HepG2 (cell line): ENCODE measurements at regions not wholly inside any gene's neighbourhood (a gene's known extent, or its start where the extent isn't known, plus 50 kb on each side); places are given as distances from the start of the nearest gene placed in this dataset.

Experiments
- ATAC-seq: fragments of 200-7000 bp; cut with Tn5 transposase; 3 replicates; pipeline ENCODE4 v1.9.1; 2020; ENCODE audit warnings: mild to moderate bottlenecking, moderate library complexity
- BruUV-seq: library from RNA; stranded (reverse); fragments of 400-500 nt; replicated peaks from 2 replicates; lab custom pipeline; 2021; lab: Mats Ljungman, UMichigan
- CTCF ChIA-PET: fragments of 300-600 bp; formaldehyde crosslinking; extraction: SDS; loops from one replicate; lab custom pipeline; 2021; ENCODE audit warnings: low total read pairs, inconsistent platforms, low intra/inter-chr PET ratio; lab: Yijun Ruan, JAX
- POLR2A ChIA-PET: fragments of 350-600 bp; sonication (Branson Sonifier 250); formaldehyde crosslinking; loops from one replicate; lab custom pipeline; 2020; ENCODE audit warnings: antibody characterized with exemption, inconsistent platforms; lab: Yijun Ruan, JAX
- DNase-seq: peaks from one replicate; pipeline ENCODE4 v3.0.0-alpha.2; 2015; ENCODE audit warnings: low spot score
- FAIRE-seq: peaks from 3 replicates; lab custom pipeline; 2011; peaks lifted over from hg19 to GRCh38; lab: Jason Lieb, UNC
- H2AFZ ChIP-seq: one replicate; pipeline ENCODE4 v1.6.1; 2011; ENCODE audit warnings: low read length, inconsistent platforms
- H3K27ac ChIP-seq: fragments of 300-600 bp; 3 replicates; pipeline ENCODE4 v1.8.0; 2011; ENCODE audit warnings: mixed run types, mild to moderate bottlenecking, mixed read lengths, low read length, inconsistent platforms; ENCODE audit not compliant: insufficient read depth; ENCODE audit errors: extremely low read length
- H3K27me3 ChIP-seq, 2 experiments: fragments of 200-600 bp in 1 of 2; 2 replicates in 1 of 2; 3 replicates in 1 of 2; pipeline versions ENCODE4 v1.6.0 to v1.8.0; 2011; ENCODE audit warnings: low read length in 2 of 2, mild to moderate bottlenecking in 2 of 2, moderate library complexity in 2 of 2, inconsistent platforms in 1 of 2; ENCODE audit not compliant: insufficient read depth in 2 of 2, control insufficient read depth in 1 of 2
- H3K36me3 ChIP-seq, 2 experiments: fragments of 200-600 bp in 1 of 2; replicated peaks in 1 of 2; 2 replicates in 1 of 2; 3 replicates in 1 of 2; pipeline versions ENCODE4 v1.5.1 to v1.8.0; 2011; ENCODE audit warnings: low read length in 2 of 2, inconsistent platforms in 1 of 2; ENCODE audit not compliant: insufficient read depth in 2 of 2, control insufficient read depth in 1 of 2
- H3K4me1 ChIP-seq: 2 replicates; pipeline ENCODE4 v1.5.1; 2012; ENCODE audit warnings: low read length, inconsistent platforms; ENCODE audit not compliant: insufficient read depth
- H3K4me2 ChIP-seq: 2 replicates; pipeline ENCODE4 v1.6.0; 2011; ENCODE audit warnings: low read depth, low read length, inconsistent platforms
- H3K4me3 ChIP-seq, 3 experiments: fragments of 200-600 bp in 1 of 3; sonication (generic), shearing (Covaris generic) in 1 of 3; replicated peaks in 1 of 3; 2 replicates each; pipeline ENCODE4 v1.5.1; 2011 to 2016; ENCODE audit warnings: low read length in 3 of 3, inconsistent platforms in 2 of 3, low read depth in 2 of 3, mild to moderate bottlenecking in 2 of 3, control low read depth in 1 of 3, mixed read lengths in 1 of 3; ENCODE audit not compliant: insufficient read depth in 1 of 3
- H3K79me2 ChIP-seq: one replicate; pipeline ENCODE4 v1.6.1; 2011; ENCODE audit warnings: low read length, inconsistent platforms; ENCODE audit not compliant: insufficient read depth
- H3K9ac ChIP-seq: 2 replicates; pipeline ENCODE4 v1.6.0; 2011; ENCODE audit warnings: mild to moderate bottlenecking, low read depth, low read length, inconsistent platforms; ENCODE audit not compliant: insufficient read depth
- H3K9me3 ChIP-seq: 2 replicates; pipeline ENCODE4 v1.5.1; 2012; ENCODE audit warnings: mild to moderate bottlenecking, low read length
- H4K20me1 ChIP-seq: 2 replicates; pipeline ENCODE4 v1.6.0; 2011; ENCODE audit warnings: inconsistent platforms, mild to moderate bottlenecking, low read length, moderate library complexity; ENCODE audit not compliant: insufficient read depth
- ATF7-NPFF ChIP-seq: sonication (generic); formaldehyde crosslinking; IDR thresholded peaks from 2 replicates; pipeline ENCODE4 v1.8.1; 2023; ENCODE audit warnings: mild to moderate bottlenecking, low read depth, missing genetic modification reagents, moderate library complexity
- DMAP1 ChIP-seq: IDR thresholded peaks from 2 replicates; pipeline ENCODE4 v1.6.1; 2016
- HOXA7 ChIP-seq: sonication (generic); formaldehyde crosslinking; IDR thresholded peaks from 2 replicates; pipeline ENCODE4 v1.8.1; 2022; ENCODE audit warnings: mild to moderate bottlenecking, missing genetic modification reagents, moderate library complexity
- TEAD2 ChIP-seq: sonication (generic); formaldehyde crosslinking; IDR thresholded peaks from 2 replicates; pipeline ENCODE4 v1.9.0; 2021; ENCODE audit warnings: missing genetic modification reagents
- TEAD3 ChIP-seq: optimal IDR thresholded peaks from 2 replicates; pipeline ENCODE3; 2016; ENCODE audit warnings: borderline replicate concordance
- ZBTB8A ChIP-seq: sonication (generic); formaldehyde crosslinking; IDR thresholded peaks from 2 replicates; pipeline ENCODE4 v1.4.0; 2020; ENCODE audit warnings: mild to moderate bottlenecking, low read depth, missing genetic modification reagents, borderline replicate concordance
- ZFP36 ChIP-seq: fragments of 150-350 bp; IDR thresholded peaks from 2 replicates; pipeline ENCODE4 v1.6.1; 2018; ENCODE audit warnings: borderline replicate concordance, low read length, low read depth; ENCODE audit not compliant: partially characterized antibody
- ZNF720 ChIP-seq: sonication (generic); formaldehyde crosslinking; IDR thresholded peaks from 2 replicates; pipeline ENCODE4 v1.4.0; 2020; ENCODE audit warnings: missing genetic modification reagents
- ZNF761 ChIP-seq: sonication (generic); formaldehyde crosslinking; conservative IDR thresholded peaks from 2 replicates; pipeline ENCODE4 v1.4.0; 2020; ENCODE audit warnings: mild to moderate bottlenecking, missing genetic modification reagents
- WGBS: methylation state at CpG from one replicate; pipeline ENCODE4 v1.1.6; 2017; ENCODE audit warnings: low lambda C conversion rate; 5-methylcytosine and 5-hydroxymethylcytosine counted together
- in situ Hi-C: cut with HindIII; loops from 2 replicates; pipeline ENCODE4 v1.10.0; 2017; ENCODE audit warnings: low pct_unique_long_range_greater_than_20kb; ENCODE audit not compliant: extremely low pct_ligation_motif_present
- intact Hi-C: fragments of 100-400 bp; cut with micrococcal nuclease; formaldehyde crosslinking; loops from one replicate; pipeline ENCODE4 v1.10.0; 2022; ENCODE audit not compliant: unreplicated experiment
- TF ChIP-seq, protein P1 (sequence below): sonication (generic); formaldehyde crosslinking; IDR thresholded peaks from 2 replicates; pipeline ENCODE4 v1.4.0; 2020; ENCODE audit warnings: missing genetic modification reagents
- TF ChIP-seq, protein P2 (sequence below): IDR thresholded peaks from 2 replicates; pipeline ENCODE4 v1.6.1; 2016
- TF ChIP-seq, protein P3 (sequence below): sonication (generic); formaldehyde crosslinking; IDR thresholded peaks from 2 replicates; pipeline ENCODE4 v1.5.0; 2020; ENCODE audit warnings: missing genetic modification reagents
- TF ChIP-seq, protein P4 (sequence below): sonication (generic); formaldehyde crosslinking; IDR thresholded peaks from 2 replicates; pipeline ENCODE4 v1.4.0; 2020; ENCODE audit warnings: low read depth, missing genetic modification reagents

DNA sequence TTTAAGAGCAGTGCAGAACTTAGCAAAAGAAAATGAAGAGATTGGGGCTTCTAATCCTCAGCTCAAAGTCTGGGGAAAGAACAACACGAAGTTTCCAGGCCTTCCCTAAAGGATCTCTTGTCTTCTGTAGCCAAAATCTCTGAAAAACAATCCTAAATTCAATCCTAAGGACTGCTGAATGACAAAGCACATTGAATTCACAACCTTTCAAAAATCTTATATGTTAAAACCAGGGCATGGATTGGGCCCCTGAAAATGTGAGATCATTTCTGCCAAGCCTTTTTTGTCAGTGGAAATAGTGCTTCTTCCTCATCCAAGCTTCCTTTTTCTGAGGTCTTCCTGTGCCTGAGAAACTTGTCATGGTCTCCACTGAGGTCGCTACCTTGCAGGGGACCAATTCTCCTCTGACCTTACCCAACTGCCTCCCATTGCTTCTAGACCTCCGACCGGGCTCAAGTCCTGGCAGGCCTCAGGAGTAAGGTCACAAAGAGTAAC, 126.2 kb upstream of the ARID1B start:
- ATAC-seq (no peak), FAIRE-seq (no peak), DNase-seq (no peak)
- no peaks in the 10 kb centered on the region for H4K20me1 ChIP-seq
- POLR2A ChIA-PET = no interaction called here
- no peak overlapping the region for H3K9ac ChIP-seq
- H3K4me2 ChIP-seq = no peak overlapping the region
- H3K27ac ChIP-seq = no peak overlapping the region
- H3K79me2 ChIP-seq = no peaks in the 10 kb centered on the region
- intact Hi-C loops (no loop called here), in situ Hi-C loops (loop anchor here (10.0 kb wide), 1 partner anchor 86 kb away; no protein-coding TSS in a partner anchor)
- H3K36me3 ChIP-seq = no peaks in the 10 kb centered on the region
- no peak overlapping the region for H2AFZ ChIP-seq
- 4% methylated on average over 4 of the region's 4 CpGs for WGBS
- H3K4me3 ChIP-seq = no peak overlapping the region
- H3K27me3 ChIP-seq = peaks cover 0 to 36% of the 10 kb centered on the region in 2 experiments; a peak in 4 of 5 replicates
- H3K9me3 ChIP-seq = no peaks in the 10 kb centered on the region
- no TSS peak for BruUV-seq
- CTCF ChIA-PET = no interaction called here
- no peaks in the 10 kb centered on the region for H3K4me1 ChIP-seq
- TF ChIP-seq ATF7-NPFF (CRISPR knock-in tag) (no peak), TEAD2 (no peak), HOXA7 (CRISPR knock-in tag) (no peak), DMAP1 (no peak), TEAD3 (no peak), ZBTB8A (no peak), ZFP36 (no peak), ZNF761 (no peak), ZNF720 (no peak)
- TF ChIP-seq, protein P1, sequence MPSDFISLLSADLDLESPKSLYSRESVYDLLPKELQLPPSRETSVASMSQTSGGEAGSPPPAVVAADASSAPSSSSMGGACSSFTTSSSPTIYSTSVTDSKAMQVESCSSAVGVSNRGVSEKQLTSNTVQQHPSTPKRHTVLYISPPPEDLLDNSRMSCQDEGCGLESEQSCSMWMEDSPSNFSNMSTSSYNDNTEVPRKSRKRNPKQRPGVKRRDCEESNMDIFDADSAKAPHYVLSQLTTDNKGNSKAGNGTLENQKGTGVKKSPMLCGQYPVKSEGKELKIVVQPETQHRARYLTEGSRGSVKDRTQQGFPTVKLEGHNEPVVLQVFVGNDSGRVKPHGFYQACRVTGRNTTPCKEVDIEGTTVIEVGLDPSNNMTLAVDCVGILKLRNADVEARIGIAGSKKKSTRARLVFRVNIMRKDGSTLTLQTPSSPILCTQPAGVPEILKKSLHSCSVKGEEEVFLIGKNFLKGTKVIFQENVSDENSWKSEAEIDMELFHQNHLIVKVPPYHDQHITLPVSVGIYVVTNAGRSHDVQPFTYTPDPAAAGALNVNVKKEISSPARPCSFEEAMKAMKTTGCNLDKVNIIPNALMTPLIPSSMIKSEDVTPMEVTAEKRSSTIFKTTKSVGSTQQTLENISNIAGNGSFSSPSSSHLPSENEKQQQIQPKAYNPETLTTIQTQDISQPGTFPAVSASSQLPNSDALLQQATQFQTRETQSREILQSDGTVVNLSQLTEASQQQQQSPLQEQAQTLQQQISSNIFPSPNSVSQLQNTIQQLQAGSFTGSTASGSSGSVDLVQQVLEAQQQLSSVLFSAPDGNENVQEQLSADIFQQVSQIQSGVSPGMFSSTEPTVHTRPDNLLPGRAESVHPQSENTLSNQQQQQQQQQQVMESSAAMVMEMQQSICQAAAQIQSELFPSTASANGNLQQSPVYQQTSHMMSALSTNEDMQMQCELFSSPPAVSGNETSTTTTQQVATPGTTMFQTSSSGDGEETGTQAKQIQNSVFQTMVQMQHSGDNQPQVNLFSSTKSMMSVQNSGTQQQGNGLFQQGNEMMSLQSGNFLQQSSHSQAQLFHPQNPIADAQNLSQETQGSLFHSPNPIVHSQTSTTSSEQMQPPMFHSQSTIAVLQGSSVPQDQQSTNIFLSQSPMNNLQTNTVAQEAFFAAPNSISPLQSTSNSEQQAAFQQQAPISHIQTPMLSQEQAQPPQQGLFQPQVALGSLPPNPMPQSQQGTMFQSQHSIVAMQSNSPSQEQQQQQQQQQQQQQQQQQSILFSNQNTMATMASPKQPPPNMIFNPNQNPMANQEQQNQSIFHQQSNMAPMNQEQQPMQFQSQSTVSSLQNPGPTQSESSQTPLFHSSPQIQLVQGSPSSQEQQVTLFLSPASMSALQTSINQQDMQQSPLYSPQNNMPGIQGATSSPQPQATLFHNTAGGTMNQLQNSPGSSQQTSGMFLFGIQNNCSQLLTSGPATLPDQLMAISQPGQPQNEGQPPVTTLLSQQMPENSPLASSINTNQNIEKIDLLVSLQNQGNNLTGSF (CRISPR knock-in tag) = no peak
- TF ChIP-seq, protein P2, sequence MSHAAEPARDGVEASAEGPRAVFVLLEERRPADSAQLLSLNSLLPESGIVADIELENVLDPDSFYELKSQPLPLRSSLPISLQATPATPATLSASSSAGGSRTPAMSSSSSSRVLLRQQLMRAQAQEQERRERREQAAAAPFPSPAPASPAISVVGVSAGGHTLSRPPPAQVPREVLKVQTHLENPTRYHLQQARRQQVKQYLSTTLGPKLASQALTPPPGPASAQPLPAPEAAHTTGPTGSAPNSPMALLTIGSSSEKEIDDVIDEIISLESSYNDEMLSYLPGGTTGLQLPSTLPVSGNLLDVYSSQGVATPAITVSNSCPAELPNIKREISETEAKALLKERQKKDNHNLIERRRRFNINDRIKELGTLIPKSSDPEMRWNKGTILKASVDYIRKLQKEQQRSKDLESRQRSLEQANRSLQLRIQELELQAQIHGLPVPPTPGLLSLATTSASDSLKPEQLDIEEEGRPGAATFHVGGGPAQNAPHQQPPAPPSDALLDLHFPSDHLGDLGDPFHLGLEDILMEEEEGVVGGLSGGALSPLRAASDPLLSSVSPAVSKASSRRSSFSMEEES (CRISPR knock-in tag) = no peak
- TF ChIP-seq, protein P3, sequence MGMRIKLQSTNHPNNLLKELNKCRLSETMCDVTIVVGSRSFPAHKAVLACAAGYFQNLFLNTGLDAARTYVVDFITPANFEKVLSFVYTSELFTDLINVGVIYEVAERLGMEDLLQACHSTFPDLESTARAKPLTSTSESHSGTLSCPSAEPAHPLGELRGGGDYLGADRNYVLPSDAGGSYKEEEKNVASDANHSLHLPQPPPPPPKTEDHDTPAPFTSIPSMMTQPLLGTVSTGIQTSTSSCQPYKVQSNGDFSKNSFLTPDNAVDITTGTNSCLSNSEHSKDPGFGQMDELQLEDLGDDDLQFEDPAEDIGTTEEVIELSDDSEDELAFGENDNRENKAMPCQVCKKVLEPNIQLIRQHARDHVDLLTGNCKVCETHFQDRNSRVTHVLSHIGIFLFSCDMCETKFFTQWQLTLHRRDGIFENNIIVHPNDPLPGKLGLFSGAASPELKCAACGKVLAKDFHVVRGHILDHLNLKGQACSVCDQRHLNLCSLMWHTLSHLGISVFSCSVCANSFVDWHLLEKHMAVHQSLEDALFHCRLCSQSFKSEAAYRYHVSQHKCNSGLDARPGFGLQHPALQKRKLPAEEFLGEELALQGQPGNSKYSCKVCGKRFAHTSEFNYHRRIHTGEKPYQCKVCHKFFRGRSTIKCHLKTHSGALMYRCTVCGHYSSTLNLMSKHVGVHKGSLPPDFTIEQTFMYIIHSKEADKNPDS (CRISPR knock-in tag) = no peak
- TF ChIP-seq, protein P4, sequence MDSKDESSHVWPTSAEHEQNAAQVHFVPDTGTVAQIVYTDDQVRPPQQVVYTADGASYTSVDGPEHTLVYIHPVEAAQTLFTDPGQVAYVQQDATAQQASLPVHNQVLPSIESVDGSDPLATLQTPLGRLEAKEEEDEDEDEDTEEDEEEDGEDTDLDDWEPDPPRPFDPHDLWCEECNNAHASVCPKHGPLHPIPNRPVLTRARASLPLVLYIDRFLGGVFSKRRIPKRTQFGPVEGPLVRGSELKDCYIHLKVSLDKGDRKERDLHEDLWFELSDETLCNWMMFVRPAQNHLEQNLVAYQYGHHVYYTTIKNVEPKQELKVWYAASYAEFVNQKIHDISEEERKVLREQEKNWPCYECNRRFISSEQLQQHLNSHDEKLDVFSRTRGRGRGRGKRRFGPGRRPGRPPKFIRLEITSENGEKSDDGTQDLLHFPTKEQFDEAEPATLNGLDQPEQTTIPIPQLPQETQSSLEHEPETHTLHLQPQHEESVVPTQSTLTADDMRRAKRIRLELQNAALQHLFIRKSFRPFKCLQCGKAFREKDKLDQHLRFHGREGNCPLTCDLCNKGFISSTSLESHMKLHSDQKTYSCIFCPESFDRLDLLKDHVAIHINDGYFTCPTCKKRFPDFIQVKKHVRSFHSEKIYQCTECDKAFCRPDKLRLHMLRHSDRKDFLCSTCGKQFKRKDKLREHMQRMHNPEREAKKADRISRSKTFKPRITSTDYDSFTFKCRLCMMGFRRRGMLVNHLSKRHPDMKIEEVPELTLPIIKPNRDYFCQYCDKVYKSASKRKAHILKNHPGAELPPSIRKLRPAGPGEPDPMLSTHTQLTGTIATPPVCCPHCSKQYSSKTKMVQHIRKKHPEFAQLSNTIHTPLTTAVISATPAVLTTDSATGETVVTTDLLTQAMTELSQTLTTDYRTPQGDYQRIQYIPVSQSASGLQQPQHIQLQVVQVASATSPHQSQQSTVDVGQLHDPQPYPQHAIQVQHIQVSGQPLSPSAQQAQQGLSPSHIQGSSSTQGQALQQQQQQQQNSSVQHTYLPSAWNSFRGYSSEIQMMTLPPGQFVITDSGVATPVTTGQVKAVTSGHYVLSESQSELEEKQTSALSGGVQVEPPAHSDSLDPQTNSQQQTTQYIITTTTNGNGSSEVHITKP (CRISPR knock-in tag) = no peak
